GM12878 (cell line): ENCODE measurements at regions not wholly inside any gene's neighbourhood (a gene's known extent, or its start where the extent isn't known, plus 50 kb on each side); places are given as distances from the start of the nearest gene placed in this dataset.

ENCODE experiments used
- ATAC-seq: fragments of 200-7000 bp; cut with Tn5 transposase; 3 replicates; pipeline ENCODE4 v1.9.1; 2020; ENCODE audit warnings: mild to moderate bottlenecking, moderate library complexity
- BruUV-seq: library from RNA; stranded (reverse); fragments of 400-500 nt; replicated peaks from 2 replicates; lab custom pipeline; 2021; lab: Mats Ljungman, UMichigan
- CTCF ChIA-PET: fragments of 300-600 bp; sonication (Branson Sonifier 250); formaldehyde crosslinking; extraction: SDS; loops from one replicate; lab custom pipeline; 2021; ENCODE audit warnings: inconsistent platforms; lab: Yijun Ruan, JAX
- POLR2A ChIA-PET: fragments of 350-600 bp; formaldehyde crosslinking; extraction: SDS; loops from one replicate; lab custom pipeline; 2021; ENCODE audit warnings: inconsistent platforms; lab: Charles Lee
- RAD21 ChIA-PET: fragments of 300-600 bp; sonication (Branson Sonifier 250); formaldehyde crosslinking; loops from one replicate; lab custom pipeline; 2023; ENCODE audit warnings: antibody characterized with exemption; ENCODE audit not compliant: unreplicated experiment; lab: Charles Lee
- SMC1A ChIA-PET: fragments of 300-600 bp; sonication (Branson Sonifier 250); formaldehyde crosslinking; loops from one replicate; lab custom pipeline; 2023; ENCODE audit not compliant: unreplicated experiment, uncharacterized antibody; lab: Charles Lee
- DNase-seq: peaks from one replicate; pipeline ENCODE4 v3.0.0-alpha.2; 2011; ENCODE audit warnings: low read depth, low spot score
- FAIRE-seq: peaks from 3 replicates; lab custom pipeline; 2011; peaks lifted over from hg19 to GRCh38; lab: Jason Lieb, UNC
- H2AFZ ChIP-seq: 2 replicates; pipeline ENCODE4 v1.6.0; 2011; ENCODE audit warnings: low read depth, low read length, control low read depth; ENCODE audit not compliant: control insufficient read depth
- H3K27ac ChIP-seq: 2 replicates; pipeline ENCODE4 v1.5.1; 2011; ENCODE audit warnings: control low read depth; ENCODE audit not compliant: control insufficient read depth, insufficient read depth
- H3K27me3 ChIP-seq, 2 experiments: replicated peaks in 1 of 2; 2 replicates each; pipeline versions ENCODE4 v1.6.0 to v1.6.1; 2011; ENCODE audit warnings: low read length in 1 of 2; ENCODE audit not compliant: control insufficient read depth in 2 of 2, insufficient read depth in 2 of 2
- H3K36me3 ChIP-seq, 2 experiments: 2 replicates each; pipeline ENCODE4 v1.5.1; 2011; ENCODE audit warnings: low read length in 1 of 2; ENCODE audit not compliant: control insufficient read depth in 2 of 2, insufficient read depth in 2 of 2
- H3K4me1 ChIP-seq: 2 replicates; pipeline ENCODE4 v1.6.1; 2011; ENCODE audit warnings: mild to moderate bottlenecking, low read length, moderate library complexity, mixed read lengths; ENCODE audit not compliant: control insufficient read depth, insufficient read depth
- H3K4me2 ChIP-seq: 2 replicates; pipeline ENCODE4 v1.6.0; 2011; ENCODE audit warnings: control low read depth; ENCODE audit not compliant: control insufficient read depth, insufficient read depth
- H3K4me3 ChIP-seq: fragments of 200-600 bp; sonication (generic); 2 replicates; pipeline ENCODE4 v1.5.1; 2016
- H3K79me2 ChIP-seq: 2 replicates; pipeline ENCODE4 v1.6.0; 2011; ENCODE audit warnings: low read length; ENCODE audit not compliant: control insufficient read depth, insufficient read depth
- H3K9ac ChIP-seq: 2 replicates; pipeline ENCODE4 v1.8.0; 2011; ENCODE audit warnings: low read length, control low read depth, mixed read lengths; ENCODE audit not compliant: control insufficient read depth, insufficient read depth
- H3K9me3 ChIP-seq: replicated peaks from 3 replicates; pipeline ENCODE4 v1.5.1; 2011; ENCODE audit warnings: mild to moderate bottlenecking, low read length; ENCODE audit not compliant: control insufficient read depth, insufficient read depth
- H4K20me1 ChIP-seq: 2 replicates; pipeline ENCODE4 v1.6.0; 2011; ENCODE audit not compliant: control insufficient read depth, insufficient read depth
- CHD1 ChIP-seq: IDR thresholded peaks from 2 replicates; pipeline ENCODE4 v1.6.1; 2012; ENCODE audit warnings: low read depth, low read length, improper control_type of control experiment
- DPF2 ChIP-seq: fragments of 450-650 bp; IDR thresholded peaks from 2 replicates; pipeline ENCODE4 v1.6.1; 2017; ENCODE audit warnings: mild to moderate bottlenecking
- IKZF1 ChIP-seq: fragments of 450-650 bp; conservative IDR thresholded peaks from 2 replicates; pipeline ENCODE4 v1.6.1; 2017; ENCODE audit warnings: antibody characterized with exemption, mild to moderate bottlenecking
- KDM1A ChIP-seq: fragments of 200-600 bp; sonication (generic); IDR thresholded peaks from 2 replicates; pipeline ENCODE4 v1.6.1; 2016; ENCODE audit warnings: borderline replicate concordance
- MYB ChIP-seq: fragments of 150-350 bp; IDR thresholded peaks from 2 replicates; pipeline ENCODE4 v1.6.1; 2014; ENCODE audit warnings: mild to moderate bottlenecking, low read depth, low read length, borderline replicate concordance
- NR2C1 ChIP-seq: fragments of 450-650 bp; IDR thresholded peaks from 2 replicates; pipeline ENCODE4 v1.6.1; 2017; ENCODE audit warnings: antibody characterized with exemption, mild to moderate bottlenecking, moderate library complexity
- RB1 ChIP-seq: fragments of 450-650 bp; formaldehyde crosslinking; IDR thresholded peaks from 2 replicates; pipeline ENCODE4 v1.6.1; 2017; ENCODE audit warnings: mild to moderate bottlenecking, borderline replicate concordance
- RUNX3 ChIP-seq: IDR thresholded peaks from 2 replicates; pipeline ENCODE4 v1.6.1; 2012; ENCODE audit warnings: low read length, inconsistent platforms
- SUPT20H ChIP-seq: IDR thresholded peaks from 2 replicates; pipeline ENCODE4 v1.6.1; 2011; ENCODE audit warnings: low read depth, mild to moderate bottlenecking, low read length, moderate library complexity, borderline replicate concordance; ENCODE audit not compliant: control insufficient read depth
- ZBED1 ChIP-seq: IDR thresholded peaks from 2 replicates; pipeline ENCODE4 v1.6.1; 2016; ENCODE audit warnings: borderline replicate concordance
- ZNF592 ChIP-seq: fragments of 450-650 bp; IDR thresholded peaks from 2 replicates; pipeline ENCODE4 v1.6.1; 2017; ENCODE audit warnings: mild to moderate bottlenecking, moderate library complexity
- in situ Hi-C: fragments of 300-500 bp; cut with MboI; formaldehyde crosslinking; loops from 9 replicates; pipeline ENCODE4 v1.14.3; 2018; ENCODE audit warnings: mixed read lengths
- intact Hi-C: fragments of 100-400 bp; cut with micrococcal nuclease; formaldehyde crosslinking; loops from one replicate; pipeline ENCODE4 v1.14.2; 2022; ENCODE audit not compliant: unreplicated experiment
- TF ChIP-seq, protein P1 (sequence below): fragments of 450-650 bp; IDR thresholded peaks from 2 replicates; pipeline ENCODE4 v1.6.1; 2016; ENCODE audit warnings: mild to moderate bottlenecking
- TF ChIP-seq, protein P2 (sequence below): fragments of 450-650 bp; IDR thresholded peaks from 2 replicates; pipeline ENCODE4 v1.6.1; 2016; ENCODE audit warnings: mild to moderate bottlenecking
- TF ChIP-seq, protein P3 (sequence below): fragments of 450-650 bp; IDR thresholded peaks from 2 replicates; pipeline ENCODE4 v1.6.1; 2017; ENCODE audit warnings: mild to moderate bottlenecking
- TF ChIP-seq, protein P4 (sequence below): fragments of 450-650 bp; IDR thresholded peaks from 2 replicates; pipeline ENCODE4 v1.6.1; 2018; ENCODE audit warnings: mild to moderate bottlenecking, low read depth, moderate library complexity; ENCODE audit not compliant: partially characterized antibody

DNA sequence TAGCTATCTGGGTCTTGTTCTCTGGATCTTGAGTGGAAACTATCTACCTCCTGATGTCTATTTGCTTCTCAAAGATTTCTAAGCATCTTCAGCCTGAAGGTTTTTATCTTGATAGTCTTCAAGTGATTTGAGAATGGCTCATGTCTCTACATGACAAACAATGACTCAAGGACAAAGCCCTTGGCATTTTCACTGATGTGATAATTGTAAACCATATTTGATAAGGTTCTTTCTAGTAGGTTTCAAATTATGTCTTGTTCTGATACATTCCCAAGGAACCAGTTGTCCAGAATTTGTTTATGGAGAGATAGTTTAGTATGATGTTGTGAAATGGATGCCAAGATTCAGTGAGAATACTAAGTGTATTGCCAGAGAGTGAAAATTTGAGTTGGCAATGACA lies 1079.3 kb upstream of the CDH9 start:
- H2AFZ ChIP-seq: no peak overlapping the region
- no peak overlapping the region for H3K4me2 ChIP-seq
- ChIA-PET RAD21 (no interaction called here), CTCF (no interaction called here), SMC1A (no interaction called here), POLR2A (no interaction called here)
- no peak overlapping the region for H3K9ac ChIP-seq
- no peaks in the 10 kb centered on the region for H3K79me2 ChIP-seq
- H3K9me3 ChIP-seq: no peaks in the 10 kb centered on the region; the same call in 2 of the 3 replicates
- no peak for FAIRE-seq
- no peak overlapping the region for H3K4me3 ChIP-seq
- ATAC-seq: no peak
- H3K36me3 ChIP-seq: no peaks in the 10 kb centered on the region
- no peaks in the 10 kb centered on the region for H3K27me3 ChIP-seq
- H3K4me1 ChIP-seq: no peaks in the 10 kb centered on the region
- intact Hi-C loops (no loop called here), in situ Hi-C loops (no loop called here)
- no peaks in the 10 kb centered on the region for H4K20me1 ChIP-seq
- no TSS peak for BruUV-seq
- H3K27ac ChIP-seq: no peak overlapping the region
- DNase-seq: no peak
- TF ChIP-seq, protein P1, sequence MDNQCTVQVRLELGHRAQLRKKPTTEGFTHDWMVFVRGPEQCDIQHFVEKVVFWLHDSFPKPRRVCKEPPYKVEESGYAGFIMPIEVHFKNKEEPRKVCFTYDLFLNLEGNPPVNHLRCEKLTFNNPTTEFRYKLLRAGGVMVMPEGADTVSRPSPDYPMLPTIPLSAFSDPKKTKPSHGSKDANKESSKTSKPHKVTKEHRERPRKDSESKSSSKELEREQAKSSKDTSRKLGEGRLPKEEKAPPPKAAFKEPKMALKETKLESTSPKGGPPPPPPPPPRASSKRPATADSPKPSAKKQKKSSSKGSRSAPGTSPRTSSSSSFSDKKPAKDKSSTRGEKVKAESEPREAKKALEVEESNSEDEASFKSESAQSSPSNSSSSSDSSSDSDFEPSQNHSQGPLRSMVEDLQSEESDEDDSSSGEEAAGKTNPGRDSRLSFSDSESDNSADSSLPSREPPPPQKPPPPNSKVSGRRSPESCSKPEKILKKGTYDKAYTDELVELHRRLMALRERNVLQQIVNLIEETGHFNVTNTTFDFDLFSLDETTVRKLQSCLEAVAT: no peak
- TF ChIP-seq NR2C1 (no peak), RB1 (no peak), MYB (no peak), RUNX3 (no peak), ZNF592 (no peak), DPF2 (no peak), ZBED1 (no peak), KDM1A (no peak), SUPT20H (no peak), IKZF1 (no peak), CHD1 (no peak)
- TF ChIP-seq, protein P2, sequence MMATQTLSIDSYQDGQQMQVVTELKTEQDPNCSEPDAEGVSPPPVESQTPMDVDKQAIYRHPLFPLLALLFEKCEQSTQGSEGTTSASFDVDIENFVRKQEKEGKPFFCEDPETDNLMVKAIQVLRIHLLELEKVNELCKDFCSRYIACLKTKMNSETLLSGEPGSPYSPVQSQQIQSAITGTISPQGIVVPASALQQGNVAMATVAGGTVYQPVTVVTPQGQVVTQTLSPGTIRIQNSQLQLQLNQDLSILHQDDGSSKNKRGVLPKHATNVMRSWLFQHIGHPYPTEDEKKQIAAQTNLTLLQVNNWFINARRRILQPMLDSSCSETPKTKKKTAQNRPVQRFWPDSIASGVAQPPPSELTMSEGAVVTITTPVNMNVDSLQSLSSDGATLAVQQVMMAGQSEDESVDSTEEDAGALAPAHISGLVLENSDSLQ: no peak
- TF ChIP-seq, protein P3, sequence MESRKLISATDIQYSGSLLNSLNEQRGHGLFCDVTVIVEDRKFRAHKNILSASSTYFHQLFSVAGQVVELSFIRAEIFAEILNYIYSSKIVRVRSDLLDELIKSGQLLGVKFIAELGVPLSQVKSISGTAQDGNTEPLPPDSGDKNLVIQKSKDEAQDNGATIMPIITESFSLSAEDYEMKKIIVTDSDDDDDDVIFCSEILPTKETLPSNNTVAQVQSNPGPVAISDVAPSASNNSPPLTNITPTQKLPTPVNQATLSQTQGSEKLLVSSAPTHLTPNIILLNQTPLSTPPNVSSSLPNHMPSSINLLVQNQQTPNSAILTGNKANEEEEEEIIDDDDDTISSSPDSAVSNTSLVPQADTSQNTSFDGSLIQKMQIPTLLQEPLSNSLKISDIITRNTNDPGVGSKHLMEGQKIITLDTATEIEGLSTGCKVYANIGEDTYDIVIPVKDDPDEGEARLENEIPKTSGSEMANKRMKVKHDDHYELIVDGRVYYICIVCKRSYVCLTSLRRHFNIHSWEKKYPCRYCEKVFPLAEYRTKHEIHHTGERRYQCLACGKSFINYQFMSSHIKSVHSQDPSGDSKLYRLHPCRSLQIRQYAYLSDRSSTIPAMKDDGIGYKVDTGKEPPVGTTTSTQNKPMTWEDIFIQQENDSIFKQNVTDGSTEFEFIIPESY: no peak
- TF ChIP-seq, protein P4, sequence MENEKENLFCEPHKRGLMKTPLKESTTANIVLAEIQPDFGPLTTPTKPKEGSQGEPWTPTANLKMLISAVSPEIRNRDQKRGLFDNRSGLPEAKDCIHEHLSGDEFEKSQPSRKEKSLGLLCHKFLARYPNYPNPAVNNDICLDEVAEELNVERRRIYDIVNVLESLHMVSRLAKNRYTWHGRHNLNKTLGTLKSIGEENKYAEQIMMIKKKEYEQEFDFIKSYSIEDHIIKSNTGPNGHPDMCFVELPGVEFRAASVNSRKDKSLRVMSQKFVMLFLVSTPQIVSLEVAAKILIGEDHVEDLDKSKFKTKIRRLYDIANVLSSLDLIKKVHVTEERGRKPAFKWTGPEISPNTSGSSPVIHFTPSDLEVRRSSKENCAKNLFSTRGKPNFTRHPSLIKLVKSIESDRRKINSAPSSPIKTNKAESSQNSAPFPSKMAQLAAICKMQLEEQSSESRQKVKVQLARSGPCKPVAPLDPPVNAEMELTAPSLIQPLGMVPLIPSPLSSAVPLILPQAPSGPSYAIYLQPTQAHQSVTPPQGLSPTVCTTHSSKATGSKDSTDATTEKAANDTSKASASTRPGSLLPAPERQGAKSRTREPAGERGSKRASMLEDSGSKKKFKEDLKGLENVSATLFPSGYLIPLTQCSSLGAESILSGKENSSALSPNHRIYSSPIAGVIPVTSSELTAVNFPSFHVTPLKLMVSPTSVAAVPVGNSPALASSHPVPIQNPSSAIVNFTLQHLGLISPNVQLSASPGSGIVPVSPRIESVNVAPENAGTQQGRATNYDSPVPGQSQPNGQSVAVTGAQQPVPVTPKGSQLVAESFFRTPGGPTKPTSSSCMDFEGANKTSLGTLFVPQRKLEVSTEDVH: no peak
